ENCODE measurements at regions not wholly inside any gene's neighbourhood (a gene's known extent, or its start where the extent isn't known, plus 50 kb on each side); places are given as distances from the start of the nearest gene placed in this dataset.

GRCh38 chr6:97586344-97586743, 303.3 kb upstream of the MMS22L start:
- no peak for DNase-seq (ENCODE audit: low read depth in 2 of 2)

- no peak for DNase-seq (ENCODE audit: low read depth in 2 of 2)
Measured at GRCh38 chr6:97591955-97592354, 308.9 kb upstream of the MMS22L start.

- DNase-seq (ENCODE audit: low read depth in 2 of 2) = no peak
Measured at GRCh38 chr6:97594844-97595243, 311.8 kb upstream of the MMS22L start.

GRCh38 chr6:97621111-97621510, 338.1 kb upstream of the MMS22L start:
- DNase-seq (ENCODE audit: low read depth in 2 of 2) = no peak

- DNase-seq (ENCODE audit: low read depth in 2 of 2) = no peak
Measured at GRCh38 chr6:97626671-97627441, 343.8 kb upstream of the MMS22L start.

- no peak for DNase-seq (ENCODE audit: low read depth in 2 of 2)
Measured at GRCh38 chr6:97629180-97629579, 346.2 kb upstream of the MMS22L start.

- no peak for DNase-seq (ENCODE audit: low read depth in 2 of 2)
Measured at GRCh38 chr6:97630604-97631003, 347.6 kb upstream of the MMS22L start.

- no peak for DNase-seq (ENCODE audit: low read depth in 2 of 2)
Measured at GRCh38 chr6:97632341-97632740, 349.3 kb upstream of the MMS22L start.

- no peak for DNase-seq (ENCODE audit: low read depth in 2 of 2)
Measured at GRCh38 chr6:97639702-97640101, 356.7 kb upstream of the MMS22L start.

GRCh38 chr6:97644353-97644752, 361.3 kb upstream of the MMS22L start:
- no peak for DNase-seq (ENCODE audit: low read depth in 2 of 2)

GRCh38 chr6:97645757-97646156, 362.7 kb upstream of the MMS22L start:
- no peak for DNase-seq (ENCODE audit: low read depth in 2 of 2)

GRCh38 chr6:97653076-97653475, 370.1 kb upstream of the MMS22L start:
- no peak for DNase-seq (ENCODE audit: low read depth in 2 of 2)

GRCh38 chr6:97653517-97653916, 370.5 kb upstream of the MMS22L start:
- no peak for DNase-seq (ENCODE audit: low read depth in 2 of 2)

GRCh38 chr6:97654674-97655073, 371.7 kb upstream of the MMS22L start:
- DNase-seq (ENCODE audit: low read depth in 2 of 2) = no peak

GRCh38 chr6:97656236-97656635, 373.2 kb upstream of the MMS22L start:
- DNase-seq (ENCODE audit: low read depth in 2 of 2) = no peak

- DNase-seq (ENCODE audit: low read depth in 2 of 2) = no peak
Measured at GRCh38 chr6:97656706-97657350, 373.8 kb upstream of the MMS22L start.

GRCh38 chr6:97658090-97658489, 375.1 kb upstream of the MMS22L start:
- DNase-seq (ENCODE audit: low read depth in 2 of 2) = no peak

- DNase-seq (ENCODE audit: low read depth in 2 of 2) = no peak
Measured at GRCh38 chr6:97663252-97663651, 380.2 kb upstream of the MMS22L start.

- no peak for DNase-seq (ENCODE audit: low read depth in 2 of 2)
Measured at GRCh38 chr6:97665446-97665845, 382.4 kb upstream of the MMS22L start.

GRCh38 chr6:97666889-97667288, 383.9 kb upstream of the MMS22L start:
- no peak for DNase-seq (ENCODE audit: low read depth in 2 of 2)

- no peak for DNase-seq (ENCODE audit: low read depth in 2 of 2)
Measured at GRCh38 chr6:97668716-97669115, 385.7 kb upstream of the MMS22L start.

GRCh38 chr6:97669191-97670031, 386.4 kb upstream of the MMS22L start:
- DNase-seq (ENCODE audit: low read depth in 2 of 2) = no peak

GRCh38 chr6:97674802-97675201, 391.8 kb upstream of the MMS22L start:
- no peak for DNase-seq (ENCODE audit: low read depth in 2 of 2)
